HG03439 (cell line): ENCODE measurements at regions not wholly inside any gene's neighbourhood (a gene's known extent, or its start where the extent isn't known, plus 50 kb on each side); places are given as distances from the start of the nearest gene placed in this dataset.
A peak's percentile ranks its signal among the peaks of the same experiment; 100 is the strongest.

Source experiments
- ATAC-seq: cut with Tn5 transposase; IDR thresholded peaks from one replicate; pipeline ENCODE4 v1.9.1; 2021; ENCODE audit warnings: mild to moderate bottlenecking, moderate library complexity; ENCODE audit not compliant: unreplicated experiment

DNA sequence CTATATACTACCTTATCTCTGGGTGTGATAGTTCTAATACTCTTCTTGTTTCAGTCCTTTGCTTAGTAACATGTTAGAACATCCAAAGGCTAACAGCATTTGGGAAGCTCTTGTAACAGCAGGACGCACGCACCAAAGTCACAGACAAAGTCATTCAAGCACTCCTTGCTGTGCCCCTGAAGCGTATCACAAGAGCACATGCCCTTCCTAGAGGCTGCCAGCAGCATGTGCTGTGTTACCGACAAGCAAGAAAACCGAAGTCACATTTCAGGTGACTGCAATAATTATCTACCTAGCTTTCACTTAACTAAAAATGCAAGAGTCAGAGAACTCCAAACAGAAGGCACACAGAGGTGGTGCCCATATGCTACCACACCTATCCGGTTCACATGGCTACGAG is 194.1 kb downstream of the KLF12 start:
- peak; percentile 39 for ATAC-seq

DNA sequence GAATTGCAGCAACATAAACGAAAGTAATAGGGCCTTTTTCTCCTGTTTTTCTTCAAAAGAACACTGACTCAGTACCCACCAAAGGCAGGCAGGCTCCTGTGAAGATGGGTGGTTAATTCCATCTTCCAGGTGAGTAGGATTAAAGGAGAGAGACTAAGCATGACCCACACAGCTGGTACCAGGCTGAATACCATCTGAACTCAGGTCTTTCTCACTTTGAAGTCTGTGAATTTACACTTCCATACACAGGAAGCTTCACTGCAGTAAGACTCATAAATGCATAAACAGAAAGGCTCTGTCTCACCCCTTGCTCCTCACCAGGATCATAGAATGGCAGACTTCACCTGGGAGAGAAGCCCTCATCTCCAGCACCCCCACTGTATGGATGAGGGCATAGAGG is 194.6 kb downstream of the KLF12 start:
- no peak for ATAC-seq

DNA sequence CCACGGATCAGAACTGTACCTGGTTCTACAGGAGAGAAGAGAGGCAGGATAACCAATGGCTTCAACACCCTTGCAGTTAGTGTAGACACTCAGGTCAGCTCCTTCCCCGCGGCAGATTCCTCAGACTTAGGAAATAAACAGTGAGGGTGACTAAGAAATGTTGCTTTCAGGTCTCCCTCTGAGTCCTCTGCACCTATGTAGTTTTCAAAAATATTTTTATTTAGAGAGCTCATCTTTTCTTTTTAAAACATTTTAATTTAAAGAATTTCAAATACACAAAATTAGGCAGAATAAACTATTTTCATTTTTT is 195.2 kb downstream of the KLF12 start:
- ATAC-seq = no peak

DNA sequence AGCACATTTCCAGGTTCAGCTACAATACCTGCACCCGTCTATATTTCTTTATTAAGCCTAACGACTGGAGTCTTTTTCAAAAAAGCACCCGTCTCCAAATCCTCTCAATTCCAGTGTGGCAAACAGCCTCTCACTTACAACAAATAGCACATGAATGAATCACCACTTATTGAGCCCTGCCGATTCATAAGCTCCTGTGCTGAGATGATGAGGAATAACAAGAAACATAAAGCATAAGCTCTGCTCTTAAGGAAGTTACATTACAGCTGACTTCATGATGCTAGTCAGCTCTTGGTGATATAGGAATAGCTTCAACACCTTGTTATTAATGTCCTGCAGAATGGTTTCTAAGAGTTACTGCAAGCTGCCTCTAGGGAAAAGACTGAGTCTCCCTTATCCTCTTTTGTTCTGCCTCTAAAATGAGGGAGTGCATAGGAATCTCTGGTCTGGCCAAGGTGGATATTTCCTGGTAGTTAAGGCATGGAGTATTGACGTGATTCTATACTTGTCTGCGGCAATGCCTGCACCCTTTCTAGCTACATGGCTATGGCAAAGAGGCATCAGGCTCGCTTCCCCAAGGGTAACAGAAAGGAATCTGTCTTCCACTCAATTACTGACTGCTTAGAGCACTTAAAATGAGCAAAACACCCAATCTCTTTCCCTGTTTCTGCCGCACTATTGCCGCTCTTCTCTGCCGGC is 195.7 kb downstream of the KLF12 start:
- no peak for ATAC-seq

DNA sequence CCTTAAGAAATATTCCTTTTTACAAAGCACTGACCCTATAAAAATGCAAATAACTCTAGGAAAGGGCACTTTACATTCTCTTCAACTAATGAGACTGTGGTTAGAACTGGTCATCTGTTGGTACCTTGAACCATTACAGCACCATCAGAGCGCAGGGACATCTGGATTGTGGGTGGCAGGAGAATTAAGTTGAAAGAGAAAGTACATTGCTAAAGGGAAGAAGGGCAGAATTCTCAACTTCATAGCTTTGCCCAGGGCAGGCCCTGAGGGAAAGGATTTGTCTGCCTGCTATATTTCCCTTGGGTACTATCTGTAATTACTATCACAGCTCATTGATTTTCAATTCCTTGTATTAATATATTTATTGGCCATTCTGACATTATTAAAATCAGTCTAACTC is 196.8 kb downstream of the KLF12 start:
- no peak for ATAC-seq

DNA sequence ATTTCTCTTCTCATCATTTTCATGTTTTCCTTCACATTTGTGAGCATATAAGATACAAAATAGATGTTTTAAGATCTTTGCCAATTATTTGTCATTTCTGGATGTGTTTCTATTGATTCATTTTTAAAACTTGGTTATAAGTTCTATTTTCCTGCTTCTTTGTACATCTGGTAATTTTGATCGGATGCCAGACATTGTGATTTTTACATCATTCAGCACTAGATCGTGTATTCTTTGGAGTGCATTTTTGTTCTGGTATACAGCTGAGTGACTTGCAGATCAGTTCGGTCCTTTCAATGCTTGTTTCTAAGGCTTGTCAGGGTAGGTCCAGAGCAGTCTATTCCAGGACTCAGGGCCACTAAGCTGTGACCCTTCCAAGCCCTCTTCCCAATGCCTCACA is 198.2 kb downstream of the KLF12 start:
- no peak for ATAC-seq

DNA sequence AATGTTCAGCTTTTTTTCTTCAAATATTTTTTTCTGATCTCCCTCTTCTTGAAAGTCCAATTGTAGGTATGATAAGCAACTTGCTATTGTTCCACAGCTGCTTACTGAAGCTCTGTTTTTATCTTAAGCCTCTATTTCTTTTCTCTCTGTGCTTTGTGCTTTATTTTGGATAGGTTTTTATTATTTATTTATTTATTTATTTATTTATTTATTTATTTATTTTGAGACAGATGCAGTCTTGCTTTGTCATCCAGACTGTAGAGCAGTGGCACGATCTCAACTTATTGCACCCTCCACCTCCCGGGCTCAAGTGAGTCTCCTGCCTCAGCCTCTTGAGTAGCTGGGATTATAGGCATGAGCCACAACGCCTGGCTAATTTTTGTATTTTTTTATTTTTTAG is 199.4 kb downstream of the KLF12 start:
- no peak for ATAC-seq

DNA sequence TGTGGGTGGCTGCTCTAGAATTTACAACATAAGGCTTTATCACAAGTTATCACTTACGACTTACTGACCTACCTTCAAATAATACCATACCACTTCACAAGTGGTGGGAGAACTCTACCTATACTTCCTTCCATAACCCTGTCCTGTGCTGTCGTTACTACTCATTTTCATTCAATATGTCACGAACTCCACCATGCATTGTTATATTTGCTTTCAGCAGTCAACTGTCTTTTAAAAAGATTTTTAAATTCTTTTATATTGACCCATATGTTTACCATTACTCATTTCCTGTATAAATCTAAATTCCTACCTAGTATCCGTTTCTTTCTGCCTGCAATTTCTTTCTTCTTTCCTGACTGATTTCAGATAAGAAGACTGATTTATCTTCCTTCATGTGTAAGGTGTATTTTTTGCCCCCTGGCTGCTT is 200.0 kb downstream of the KLF12 start:
- no peak for ATAC-seq

DNA sequence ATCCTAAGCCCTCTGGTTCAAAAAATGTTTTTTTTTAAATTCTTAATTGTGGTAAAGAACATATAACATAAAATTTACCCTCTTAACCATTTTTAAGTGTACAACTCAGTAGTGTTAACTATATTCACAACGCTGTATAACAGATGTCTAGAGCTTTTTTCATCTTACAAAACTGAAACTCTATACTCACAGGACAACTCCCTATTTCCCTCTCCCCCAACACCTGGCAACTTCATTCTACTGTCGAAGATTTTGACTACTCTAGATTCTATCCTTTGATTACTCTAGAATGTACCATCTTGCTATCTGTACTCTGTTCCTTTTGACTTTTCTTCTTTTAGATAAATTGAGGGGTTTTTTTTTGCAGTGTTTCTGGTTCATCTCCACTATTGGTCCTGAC is 200.4 kb downstream of the KLF12 start:
- peak; percentile 56 for ATAC-seq

DNA sequence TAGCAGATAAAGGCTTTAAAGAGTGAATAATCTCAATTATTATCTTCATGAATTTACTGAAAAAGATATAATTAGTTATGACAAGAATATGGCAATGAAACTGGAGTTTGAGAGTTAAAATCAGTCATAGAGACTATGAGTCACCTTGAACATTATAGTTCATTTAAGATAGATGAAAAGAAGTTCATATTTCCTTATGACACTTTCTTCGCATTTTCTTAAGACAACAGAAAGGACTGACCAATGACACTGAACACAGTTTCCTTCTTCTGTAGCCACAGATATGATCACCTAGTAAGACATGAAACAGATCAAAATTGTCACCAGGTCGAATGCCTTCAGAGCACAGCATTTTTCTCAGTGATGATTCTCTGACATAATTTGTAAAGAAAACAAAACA is 202.1 kb downstream of the KLF12 start:
- ATAC-seq = peak; percentile 41

DNA sequence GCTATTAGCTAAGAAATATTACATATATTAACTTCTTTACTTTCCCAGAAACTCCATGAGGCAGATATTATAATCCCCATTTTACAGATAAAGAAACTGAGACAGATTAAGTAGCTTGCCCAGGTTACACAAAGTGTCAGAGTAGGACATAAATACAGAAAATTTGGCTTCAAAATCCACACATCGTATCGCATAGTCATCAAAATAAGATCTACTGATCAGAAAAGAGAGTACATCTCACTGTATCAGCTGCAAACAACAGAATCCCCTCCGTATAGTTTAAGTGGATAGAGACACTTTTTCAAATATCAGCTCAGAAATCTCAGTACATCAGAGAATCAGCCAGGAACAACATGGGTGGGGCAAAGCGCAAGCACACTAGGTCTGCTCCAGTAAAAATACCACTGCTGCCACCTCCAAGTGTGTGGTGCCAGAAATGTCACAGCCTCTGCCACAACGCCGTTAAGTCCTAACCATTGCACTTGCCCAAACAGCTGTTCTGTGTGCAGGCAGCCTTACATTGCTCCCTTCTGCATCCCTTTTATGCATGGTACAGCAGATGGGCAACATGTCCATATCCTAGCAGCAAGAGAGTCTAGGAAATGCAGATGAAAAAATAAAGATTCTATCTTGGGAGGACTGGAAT is 204.8 kb downstream of the KLF12 start:
- ATAC-seq = no peak

DNA sequence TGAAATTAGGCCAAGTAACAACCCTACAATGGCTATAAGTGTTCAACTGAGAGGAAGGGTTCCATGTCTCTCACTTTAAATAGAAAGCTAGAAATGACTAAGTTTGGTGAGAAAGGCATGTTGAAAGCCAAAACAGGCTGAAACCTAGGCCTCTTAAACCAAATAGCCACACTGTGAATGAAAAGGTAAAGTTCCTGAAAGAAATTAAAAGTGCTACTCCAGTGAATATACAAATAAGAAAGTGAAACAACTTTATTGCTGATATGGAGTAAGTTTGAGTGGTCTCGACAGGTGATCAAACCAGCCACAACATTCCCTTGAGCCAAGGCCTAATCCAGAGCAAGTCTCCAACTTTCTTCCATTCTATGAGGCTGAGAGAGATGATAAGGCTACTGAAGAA is 209.6 kb downstream of the KLF12 start:
- ATAC-seq = peak; percentile 85

DNA sequence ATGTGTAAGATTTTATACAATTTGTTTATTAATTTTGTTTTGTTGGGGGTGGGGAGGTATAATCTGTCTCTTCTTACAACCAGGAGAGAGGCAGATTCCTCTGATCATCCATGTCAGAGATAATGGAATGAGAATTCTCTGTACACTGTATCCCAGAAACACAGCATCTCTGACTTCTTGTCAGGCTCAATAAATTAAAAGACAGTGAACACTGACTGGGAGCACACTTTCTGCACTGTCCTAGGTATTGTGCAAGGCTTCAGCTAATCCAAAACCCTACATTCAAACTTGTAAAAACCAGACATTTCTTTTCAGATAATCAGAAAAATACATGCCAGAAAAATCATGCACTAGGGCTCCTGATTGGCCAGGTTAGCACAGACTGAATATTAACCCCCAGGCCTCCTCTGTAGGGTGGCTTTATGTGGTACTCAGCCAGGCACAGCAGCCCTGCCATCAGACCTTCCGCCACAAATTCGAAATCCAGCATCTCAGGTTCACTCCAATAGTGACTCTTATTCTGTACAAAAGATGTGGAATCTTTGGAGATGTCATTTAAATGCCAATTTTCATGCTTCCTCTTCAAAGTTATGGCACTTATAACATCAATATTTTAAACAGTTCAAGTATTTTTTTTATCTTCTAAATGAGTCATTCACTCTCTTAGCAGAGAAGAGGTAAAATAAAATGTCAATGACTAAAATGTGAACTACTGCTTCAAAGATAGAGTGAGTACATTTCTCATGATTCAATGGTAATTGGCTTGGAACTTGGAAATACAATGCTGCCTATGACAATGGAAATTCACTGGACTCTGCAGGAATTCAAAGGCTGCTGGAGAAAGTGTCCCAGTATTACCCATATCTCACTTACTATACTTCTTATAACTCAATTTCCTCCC is 211.5 kb downstream of the KLF12 start:
- no peak for ATAC-seq

DNA sequence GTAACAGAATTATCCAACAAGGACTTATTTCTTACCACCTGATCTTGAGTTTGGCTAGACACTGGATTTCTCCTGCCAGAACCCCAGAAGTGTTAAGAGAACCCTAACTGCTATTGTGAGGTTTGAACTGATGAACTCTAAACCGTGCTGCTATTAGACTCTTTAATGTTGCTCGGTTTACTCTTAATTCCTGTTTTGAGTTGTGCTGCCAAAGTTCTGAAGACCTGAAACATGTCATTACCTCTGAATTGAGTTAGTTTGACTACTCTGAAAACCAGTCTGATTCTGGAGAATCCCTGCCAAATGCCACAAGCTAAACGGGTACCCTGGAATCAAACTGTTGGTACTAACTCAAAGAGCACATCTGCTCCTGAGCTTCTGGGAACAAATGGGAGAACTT is 215.5 kb downstream of the KLF12 start:
- no peak for ATAC-seq

DNA sequence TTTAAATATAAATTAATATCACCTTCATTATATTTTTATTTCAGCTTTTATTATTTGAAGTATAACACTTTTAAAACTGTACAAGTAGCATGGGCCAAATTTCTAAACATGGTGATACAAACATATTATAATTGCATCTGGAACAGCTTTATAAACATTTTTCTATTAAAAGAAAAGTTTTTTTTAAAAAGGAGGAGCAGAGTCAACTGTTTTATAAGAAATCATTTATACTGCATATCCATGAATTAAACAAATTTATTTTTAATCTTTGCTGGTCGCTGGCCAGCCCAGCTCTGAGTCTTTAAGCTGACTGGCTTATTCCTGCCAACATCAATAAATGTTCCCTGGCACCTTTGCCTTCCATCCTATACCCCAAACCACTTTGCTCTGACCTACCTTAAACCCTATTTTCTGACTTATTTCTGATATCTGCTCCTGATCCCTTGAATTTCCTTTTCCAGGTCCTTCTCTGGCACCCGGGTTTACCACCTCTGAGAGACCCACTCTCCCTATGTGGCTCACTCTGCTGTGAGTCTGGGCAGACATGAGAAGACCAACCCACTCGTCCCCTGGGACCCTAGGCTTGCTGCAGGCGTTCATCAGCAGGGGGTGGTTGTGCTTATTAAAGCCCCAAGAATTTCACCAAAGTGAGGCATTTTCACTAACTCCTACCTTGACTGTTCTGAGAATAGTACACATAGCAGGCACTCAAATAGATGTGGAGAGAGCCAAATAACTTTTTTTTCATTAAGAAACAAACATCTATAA is 220.3 kb downstream of the KLF12 start:
- peak; percentile 55 for ATAC-seq

DNA sequence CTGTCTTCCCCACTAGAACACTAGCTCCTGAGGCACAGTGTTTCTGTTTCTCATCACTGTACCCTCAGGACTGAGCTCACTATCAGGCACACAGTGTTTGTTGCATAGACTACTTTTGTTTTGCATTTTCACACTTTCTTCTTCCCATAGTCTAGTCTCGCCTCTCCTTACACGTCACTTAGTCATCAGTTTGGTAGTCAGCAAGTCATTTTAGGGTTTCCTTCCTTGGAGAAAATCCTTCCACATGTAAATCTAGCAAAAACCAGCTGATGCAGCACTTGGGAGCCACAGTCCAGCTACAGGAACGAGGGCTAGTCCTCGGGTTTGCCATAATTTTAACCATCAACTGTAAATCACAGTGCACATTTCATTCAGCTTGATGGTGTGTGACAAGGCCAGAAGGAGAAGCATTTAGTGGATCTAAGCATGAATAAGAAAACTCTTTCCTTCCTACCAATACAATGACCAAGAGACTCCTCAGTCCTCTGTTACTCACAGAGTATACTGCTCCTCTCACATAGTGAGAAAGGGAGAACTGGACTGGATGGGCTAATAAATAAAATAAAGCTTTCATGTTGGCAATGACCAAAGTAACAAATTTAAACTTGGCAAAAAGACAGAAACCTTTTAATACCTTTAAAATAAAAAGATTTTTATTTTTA is 221.0 kb downstream of the KLF12 start:
- ATAC-seq = no peak

DNA sequence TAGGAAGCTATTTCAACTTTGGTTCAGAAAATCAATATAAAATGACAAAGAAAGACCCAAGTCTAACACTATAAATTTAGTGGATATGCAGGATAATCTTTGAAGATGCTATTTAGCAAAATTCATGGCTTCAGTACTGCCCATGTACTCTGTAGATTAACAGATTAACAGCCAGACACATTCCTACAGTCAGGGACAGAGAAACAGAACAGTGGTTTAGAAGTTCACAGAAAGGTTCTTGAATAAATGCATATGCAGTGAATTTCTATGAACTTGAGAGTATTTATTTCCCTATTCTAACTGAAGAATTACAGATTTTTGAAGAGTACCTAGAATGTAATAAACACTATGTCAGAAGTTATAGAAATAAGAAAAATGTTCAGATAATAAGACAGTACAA is 222.8 kb downstream of the KLF12 start:
- no peak for ATAC-seq

DNA sequence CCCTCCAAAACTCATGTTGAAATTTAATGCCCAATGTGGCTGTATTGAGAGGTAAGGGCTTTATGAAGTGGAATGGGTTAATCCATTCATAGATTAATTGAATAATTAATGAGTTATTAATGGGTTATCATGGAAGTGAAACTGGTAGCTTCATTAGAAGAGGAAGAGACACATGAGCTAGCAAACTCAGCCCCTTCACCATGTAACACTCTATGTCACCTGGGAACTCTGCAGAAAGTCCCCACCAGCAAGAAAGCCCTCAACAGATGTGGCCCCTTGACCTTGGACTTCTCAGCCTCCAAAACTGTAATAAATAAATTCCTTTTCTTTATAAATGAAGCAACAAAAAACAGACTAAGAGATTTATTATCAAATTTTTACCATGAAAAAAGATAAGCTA is 223.5 kb downstream of the KLF12 start:
- no peak for ATAC-seq

DNA sequence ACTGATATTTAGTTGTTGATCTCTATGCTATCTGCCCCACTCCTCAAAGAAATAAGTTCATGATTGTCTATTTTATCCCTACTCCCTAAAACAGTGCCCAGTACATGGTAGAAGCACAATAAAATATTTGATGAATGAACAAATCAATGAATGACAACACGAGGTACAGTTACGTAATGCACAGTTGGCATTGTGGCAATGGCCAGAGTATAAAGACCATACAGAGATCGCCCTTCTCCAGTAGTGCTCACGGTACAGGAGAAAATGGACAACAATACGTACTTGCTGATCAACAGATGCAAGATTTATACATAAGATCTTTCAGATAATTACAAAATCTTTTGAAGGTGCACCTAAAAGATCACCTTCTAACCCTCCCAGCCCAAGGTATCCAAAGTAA is 225.4 kb downstream of the KLF12 start:
- no peak for ATAC-seq

DNA sequence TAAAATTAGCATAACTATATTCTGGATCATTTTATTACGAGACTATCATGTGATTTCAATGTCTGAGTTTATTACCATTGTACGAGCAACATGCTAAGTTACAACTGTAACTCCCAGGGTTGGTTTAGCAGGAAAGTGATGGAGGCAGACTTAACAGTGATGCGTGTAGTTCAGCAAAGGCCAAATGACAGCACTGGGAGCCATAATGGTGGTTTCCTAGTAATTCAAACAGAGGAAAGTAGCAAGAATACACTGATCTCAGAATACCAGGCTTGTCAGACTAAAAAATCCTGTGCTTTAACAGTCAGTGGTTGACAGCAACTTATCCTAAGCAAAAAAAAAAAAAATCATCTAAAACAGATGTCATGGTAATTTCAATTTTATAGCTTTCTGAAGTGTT is 229.6 kb downstream of the KLF12 start:
- ATAC-seq = no peak

DNA sequence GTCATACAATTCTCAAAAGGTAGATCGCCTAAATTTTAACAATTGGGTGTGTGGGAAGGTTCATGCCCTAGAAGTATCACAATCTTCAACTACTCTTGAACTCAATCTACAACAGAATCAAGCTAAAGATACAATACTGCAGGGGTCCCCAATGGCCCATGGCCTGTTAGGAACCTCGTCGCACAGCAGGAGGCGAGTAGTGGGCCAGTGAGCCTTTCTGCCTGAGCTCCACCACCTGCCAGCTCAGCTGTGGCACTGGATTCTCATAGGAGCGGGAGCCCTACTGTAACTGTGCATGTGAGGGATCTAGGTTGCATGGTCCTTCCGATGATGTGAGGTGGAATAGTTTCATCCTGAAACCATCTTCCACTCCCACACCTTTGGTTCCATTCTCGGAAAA is 230.6 kb downstream of the KLF12 start:
- ATAC-seq = no peak
